ENCODE measurements at regions not wholly inside any gene's neighbourhood (a gene's known extent, or its start where the extent isn't known, plus 50 kb on each side); places are given as distances from the start of the nearest gene placed in this dataset.
"Not testable (repeated sequence)": the region's sequence is repeated elsewhere in the genome, so short reads cannot be mapped to it uniquely, and the experiment has no call there.

- H3K9ac ChIP-seq (replicated peaks in 1 of 4; ENCODE audit: extremely low read depth in 1 of 4, low read depth in 3 of 4, low read length in 3 of 4); H3K23me2 ChIP-seq (ENCODE audit: low read depth, low read length); H3K36me3 ChIP-seq (ENCODE audit: control insufficient read depth in 2 of 4, insufficient read depth in 4 of 4, low read length in 3 of 4); H3K4ac ChIP-seq (replicated peaks; ENCODE audit: insufficient read length, low read depth, low read length); H2BK120ac ChIP-seq (replicated peaks; ENCODE audit: low read depth, low read length); H4K91ac ChIP-seq (replicated peaks; ENCODE audit: insufficient read length, low read length); H3K27me3 ChIP-seq (replicated peaks in 1 of 4; ENCODE audit: control insufficient read depth in 3 of 4, extremely low read depth in 1 of 4, insufficient read depth in 3 of 4, low read length in 3 of 4); H3K27ac ChIP-seq (ENCODE audit: low read depth, low read length); H2BK5ac ChIP-seq (ENCODE audit: low read depth, low read length); H3K4me2 ChIP-seq (ENCODE audit: insufficient read depth in 1 of 2, low read depth in 2 of 2, low read length in 2 of 2); H2BK15ac ChIP-seq (ENCODE audit: low read length); H3K4me1 ChIP-seq (replicated peaks in 1 of 4; ENCODE audit: control insufficient read depth in 3 of 4, insufficient read depth in 4 of 4, low read length in 3 of 4); H4K5ac ChIP-seq (ENCODE audit: insufficient read length, low read depth, low read length); H4K8ac ChIP-seq (ENCODE audit: extremely low read depth, insufficient read depth, low read length); H3K56ac ChIP-seq (replicated peaks; ENCODE audit: insufficient read length, low read depth, low read length); FAIRE-seq; H4K20me1 ChIP-seq (replicated peaks in 1 of 2; ENCODE audit: control insufficient read depth in 1 of 2, insufficient read depth in 2 of 2, low read length in 2 of 2); H3K4me3 ChIP-seq (ENCODE audit: extremely low read depth in 1 of 4, insufficient read depth in 2 of 4, low read depth in 3 of 4, low read length in 4 of 4); H3K18ac ChIP-seq (ENCODE audit: extremely low read depth, low read length); POLR2A ChIA-PET (ENCODE audit: partially characterized antibody); CTCF ChIA-PET (ENCODE audit: partially characterized antibody); H3K9me3 ChIP-seq (ENCODE audit: insufficient read depth in 2 of 2, low read depth in 1 of 2, low read length in 1 of 2); DNase-seq (ENCODE audit: low read depth in 1 of 2, low spot score in 2 of 2); H2AK5ac ChIP-seq (ENCODE audit: low read depth, low read length); H3K23ac ChIP-seq (ENCODE audit: insufficient read length); H3K14ac ChIP-seq (ENCODE audit: insufficient read length); H2AFZ ChIP-seq (ENCODE audit: low read length); H3K79me1 ChIP-seq (ENCODE audit: low read depth, low read length); H2BK20ac ChIP-seq (ENCODE audit: low read length); H2BK12ac ChIP-seq (ENCODE audit: low read depth, low read length); H3K79me2 ChIP-seq (ENCODE audit: control insufficient read depth in 1 of 2, insufficient read depth in 2 of 2, low read length in 2 of 2): not testable (repeated sequence)
- WGBS, 2 experiments (ENCODE audit: extremely low coverage in 1 of 2, insufficient coverage in 1 of 2, insufficient read length in 1 of 2, insufficient replicate concordance in 2 of 2, low coverage in 1 of 2, low lambda C conversion rate in 2 of 2, missing lambda C conversion rate in 1 of 2): 87% methylated on average over 3 of the region's 6 CpGs; no CpG with 5 or more reads in 1 of the 2 experiments
These were observed 175.5 kb downstream of the BCL2L11 start for GRCh38 chr2:111296122-111296804.

GRCh38 chr2:111297128-111297527, 176.4 kb downstream of the BCL2L11 start:
- POLR2A ChIA-PET (ENCODE audit: partially characterized antibody); H2BK12ac ChIP-seq (ENCODE audit: low read depth, low read length); H3K79me1 ChIP-seq (ENCODE audit: low read depth, low read length); H3K14ac ChIP-seq (ENCODE audit: insufficient read length); H2BK5ac ChIP-seq (ENCODE audit: low read depth, low read length); H4K91ac ChIP-seq (replicated peaks; ENCODE audit: insufficient read length, low read length); H3K27ac ChIP-seq (ENCODE audit: low read depth, low read length); H3K4ac ChIP-seq (replicated peaks; ENCODE audit: insufficient read length, low read depth, low read length); H3K4me1 ChIP-seq (replicated peaks in 1 of 4; ENCODE audit: control insufficient read depth in 3 of 4, insufficient read depth in 4 of 4, low read length in 3 of 4); H3K23ac ChIP-seq (ENCODE audit: insufficient read length); H3K9ac ChIP-seq (replicated peaks in 1 of 4; ENCODE audit: extremely low read depth in 1 of 4, low read depth in 3 of 4, low read length in 3 of 4); H3K4me2 ChIP-seq (ENCODE audit: insufficient read depth in 1 of 2, low read depth in 2 of 2, low read length in 2 of 2); H3K18ac ChIP-seq (ENCODE audit: extremely low read depth, low read length); H3K4me3 ChIP-seq (ENCODE audit: extremely low read depth in 1 of 4, insufficient read depth in 2 of 4, low read depth in 3 of 4, low read length in 4 of 4); H3K36me3 ChIP-seq (ENCODE audit: control insufficient read depth in 2 of 4, insufficient read depth in 4 of 4, low read length in 3 of 4); H4K5ac ChIP-seq (ENCODE audit: insufficient read length, low read depth, low read length); H2BK20ac ChIP-seq (ENCODE audit: low read length); H3K56ac ChIP-seq (replicated peaks; ENCODE audit: insufficient read length, low read depth, low read length); DNase-seq (ENCODE audit: low read depth in 1 of 2, low spot score in 2 of 2); CTCF ChIA-PET (ENCODE audit: partially characterized antibody); H2AK5ac ChIP-seq (ENCODE audit: low read depth, low read length); H3K27me3 ChIP-seq (replicated peaks in 1 of 4; ENCODE audit: control insufficient read depth in 3 of 4, extremely low read depth in 1 of 4, insufficient read depth in 3 of 4, low read length in 3 of 4); H4K20me1 ChIP-seq (replicated peaks in 1 of 2; ENCODE audit: control insufficient read depth in 1 of 2, insufficient read depth in 2 of 2, low read length in 2 of 2); H2BK120ac ChIP-seq (replicated peaks; ENCODE audit: low read depth, low read length); H4K8ac ChIP-seq (ENCODE audit: extremely low read depth, insufficient read depth, low read length); FAIRE-seq; H2BK15ac ChIP-seq (ENCODE audit: low read length); H3K79me2 ChIP-seq (ENCODE audit: control insufficient read depth in 1 of 2, insufficient read depth in 2 of 2, low read length in 2 of 2); H3K9me3 ChIP-seq (ENCODE audit: insufficient read depth in 2 of 2, low read depth in 1 of 2, low read length in 1 of 2); H3K23me2 ChIP-seq (ENCODE audit: low read depth, low read length); H2AFZ ChIP-seq (ENCODE audit: low read length): not testable (repeated sequence)

Measured in H1 (cell line).